SK-N-SH (cell line): ENCODE measurements at regions not wholly inside any gene's neighbourhood (a gene's known extent, or its start where the extent isn't known, plus 50 kb on each side); places are given as distances from the start of the nearest gene placed in this dataset.

ENCODE experiments used
- CTCF ChIA-PET: fragments of 300-600, 350-600 bp; formaldehyde crosslinking; extraction: SDS; loops from one replicate; lab custom pipeline; 2021; lab: Yijun Ruan, JAX
- POLR2A ChIA-PET: fragments of 350-600 bp; sonication (Branson Sonifier 250); formaldehyde crosslinking; extraction: SDS; loops from one replicate; lab custom pipeline; 2020; ENCODE audit warnings: antibody characterized with exemption, inconsistent platforms; lab: Yijun Ruan, JAX
- DNase-seq: peaks from one replicate; pipeline ENCODE4 v3.0.0; 2012
- H2AFZ ChIP-seq: fragments of 200-600 bp; sonication (generic); 2 replicates; pipeline ENCODE4 v1.8.1; 2016; ENCODE audit warnings: antibody characterized with exemption, mild to moderate bottlenecking, low read depth
- H3F3A ChIP-seq: fragments of 200-600 bp; sonication (generic); replicated peaks from 2 replicates; pipeline ENCODE3; 2016; ENCODE audit warnings: antibody characterized with exemption, mild to moderate bottlenecking; ENCODE audit not compliant: insufficient read depth
- H3K27ac ChIP-seq, 2 experiments: fragments of 200-500 bp in 1 of 2; fragments of 200-600 bp in 1 of 2; sonication (Bioruptor generic) in 1 of 2; sonication (generic), shearing (Covaris generic) in 1 of 2; 2 replicates each; pipeline versions ENCODE4 v1.5.1 to v1.6.1; 2014 to 2016; ENCODE audit warnings: low read depth in 2 of 2, inconsistent platforms in 1 of 2, low read length in 1 of 2, mild to moderate bottlenecking in 1 of 2, mixed read lengths in 1 of 2
- H3K27me3 ChIP-seq: fragments of 200-600 bp; sonication (generic), shearing (Covaris generic); 2 replicates; pipeline ENCODE4 v1.6.1; 2016; ENCODE audit warnings: mixed run types; ENCODE audit not compliant: insufficient read depth
- H3K36me3 ChIP-seq, 2 experiments: fragments of 200-500 bp in 1 of 2; fragments of 200-600 bp in 1 of 2; sonication (Bioruptor generic) in 1 of 2; sonication (generic) in 1 of 2; replicated peaks in 1 of 2; 2 replicates each; pipeline versions ENCODE3 to v1.5.1; 2014 to 2016; ENCODE audit warnings: low read length in 1 of 2, mild to moderate bottlenecking in 1 of 2; ENCODE audit not compliant: insufficient read depth in 2 of 2, control insufficient read depth in 1 of 2
- H3K4me1 ChIP-seq, 2 experiments: fragments of 200-500 bp in 1 of 2; fragments of 200-600 bp in 1 of 2; sonication (Bioruptor generic) in 1 of 2; sonication (generic), shearing (Covaris generic) in 1 of 2; 2 replicates each; pipeline versions ENCODE4 v1.5.1 to v1.6.1; 2014 to 2016; ENCODE audit warnings: low read depth in 1 of 2, low read length in 1 of 2, mixed run types in 1 of 2; ENCODE audit not compliant: insufficient read depth in 2 of 2, control insufficient read depth in 1 of 2
- H3K4me2 ChIP-seq: fragments of 200-600 bp; sonication (generic), shearing (Covaris generic); 2 replicates; pipeline ENCODE4 v1.6.1; 2017; ENCODE audit warnings: mixed run types
- H3K4me3 ChIP-seq, 2 experiments: fragments of 200-500 bp in 1 of 2; fragments of 200-600 bp in 1 of 2; sonication (Bioruptor generic) in 1 of 2; sonication (generic), shearing (Covaris generic) in 1 of 2; 2 replicates each; pipeline versions ENCODE4 v1.5.1 to v1.8.1; 2014 to 2016; ENCODE audit warnings: low read depth in 2 of 2, inconsistent platforms in 1 of 2, low read length in 1 of 2, mild to moderate bottlenecking in 1 of 2, mixed read lengths in 1 of 2, moderate library complexity in 1 of 2
- H3K79me2 ChIP-seq: fragments of 200-600 bp; sonication (generic); 2 replicates; pipeline ENCODE4 v1.8.1; 2017; ENCODE audit warnings: mild to moderate bottlenecking; ENCODE audit not compliant: insufficient read depth
- H3K9ac ChIP-seq: fragments of 200-600 bp; sonication (generic); 2 replicates; pipeline ENCODE4 v1.6.1; 2017; ENCODE audit warnings: mixed run types
- H3K9me2 ChIP-seq: fragments of 200-600 bp; sonication (generic); 2 replicates; pipeline ENCODE4 v1.6.1; 2017; ENCODE audit warnings: mixed run types
- H3K9me3 ChIP-seq: fragments of 200-600 bp; sonication (generic); 2 replicates; pipeline ENCODE4 v1.6.1; 2017; ENCODE audit warnings: mixed run types, mild to moderate bottlenecking, moderate library complexity
- H4K20me1 ChIP-seq: fragments of 200-600 bp; sonication (generic); 2 replicates; pipeline ENCODE4 v1.6.1; 2017; ENCODE audit warnings: mild to moderate bottlenecking, mixed run types; ENCODE audit not compliant: insufficient read depth
- FOSL2 ChIP-seq: IDR thresholded peaks from 2 replicates; pipeline ENCODE4 v1.4.0; 2012; ENCODE audit warnings: low read depth, mild to moderate bottlenecking, moderate library complexity, borderline replicate concordance
- MXI1 ChIP-seq: IDR thresholded peaks from 2 replicates; pipeline ENCODE4 v1.6.1; 2012; ENCODE audit warnings: mild to moderate bottlenecking, low read depth, low read length, improper control_type of control experiment
- NRF1 ChIP-seq: IDR thresholded peaks from 2 replicates; pipeline ENCODE4 v1.6.1; 2012; ENCODE audit warnings: low read depth, mild to moderate bottlenecking, low read length
- RAD21 ChIP-seq: IDR thresholded peaks from 2 replicates; pipeline ENCODE4 v1.6.1; 2012; ENCODE audit warnings: mild to moderate bottlenecking, low read length
- RXRA ChIP-seq: IDR thresholded peaks from 2 replicates; pipeline ENCODE4 v1.4.0; 2012; ENCODE audit warnings: low read depth, mild to moderate bottlenecking, borderline replicate concordance
- SMC3 ChIP-seq: IDR thresholded peaks from 2 replicates; pipeline ENCODE4 v1.6.1; 2012; ENCODE audit warnings: low read depth, low read length, improper control_type of control experiment
- TAF1 ChIP-seq: IDR thresholded peaks from 2 replicates; pipeline ENCODE4 v1.6.1; 2012; ENCODE audit warnings: low read depth, mild to moderate bottlenecking, low read length, moderate library complexity, borderline replicate concordance
- YY1 ChIP-seq: IDR thresholded peaks from 2 replicates; pipeline ENCODE4 v1.4.0; 2012; ENCODE audit warnings: low read depth, mild to moderate bottlenecking
- WGBS: methylation state at CpG from one replicate; pipeline ENCODE4 v1.1.6; 2017; ENCODE audit warnings: low lambda C conversion rate; 5-methylcytosine and 5-hydroxymethylcytosine counted together
- TF ChIP-seq, protein P1 (sequence below): IDR thresholded peaks from 2 replicates; pipeline ENCODE4 v1.4.0; 2012; ENCODE audit warnings: low read depth
- TF ChIP-seq, protein P2 (sequence below): IDR thresholded peaks from 2 replicates; pipeline ENCODE4 v1.4.0; 2012; ENCODE audit warnings: low read depth, borderline replicate concordance
- TF ChIP-seq, protein P3 (sequence below): IDR thresholded peaks from 2 replicates; pipeline ENCODE4; 2012

- H3K9ac ChIP-seq: no peak overlapping the region
- ChIA-PET CTCF (no interaction called here), POLR2A (no interaction called here)
- H3K4me3 ChIP-seq: no peak overlapping the region
- H3K27ac ChIP-seq: no peak overlapping the region
- no peaks in the 10 kb centered on the region for H3K9me2 ChIP-seq
- WGBS: 80% methylated on average over 9 of the region's 9 CpGs
- DNase-seq: no peak
- H4K20me1 ChIP-seq: no peaks in the 10 kb centered on the region
- H3K27me3 ChIP-seq: no peaks in the 10 kb centered on the region
- no peaks in the 10 kb centered on the region for H3K9me3 ChIP-seq
- no peaks in the 10 kb centered on the region for H3K79me2 ChIP-seq
- no peaks in the 10 kb centered on the region for H3K36me3 ChIP-seq
- H3K4me1 ChIP-seq: peaks cover 0 to 2% of the 10 kb centered on the region in 2 experiments; a peak in 1 of 4 replicates
- H3K4me2 ChIP-seq: no peak overlapping the region
- no peak overlapping the region for H2AFZ ChIP-seq
- H3F3A ChIP-seq: no peaks in the 10 kb centered on the region
- TF ChIP-seq SMC3 (no peak), FOSL2 (no peak), MXI1 (no peak)
- TF ChIP-seq, protein P1, sequence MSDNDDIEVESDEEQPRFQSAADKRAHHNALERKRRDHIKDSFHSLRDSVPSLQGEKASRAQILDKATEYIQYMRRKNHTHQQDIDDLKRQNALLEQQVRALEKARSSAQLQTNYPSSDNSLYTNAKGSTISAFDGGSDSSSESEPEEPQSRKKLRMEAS: no peak
- TF ChIP-seq, protein P2, sequence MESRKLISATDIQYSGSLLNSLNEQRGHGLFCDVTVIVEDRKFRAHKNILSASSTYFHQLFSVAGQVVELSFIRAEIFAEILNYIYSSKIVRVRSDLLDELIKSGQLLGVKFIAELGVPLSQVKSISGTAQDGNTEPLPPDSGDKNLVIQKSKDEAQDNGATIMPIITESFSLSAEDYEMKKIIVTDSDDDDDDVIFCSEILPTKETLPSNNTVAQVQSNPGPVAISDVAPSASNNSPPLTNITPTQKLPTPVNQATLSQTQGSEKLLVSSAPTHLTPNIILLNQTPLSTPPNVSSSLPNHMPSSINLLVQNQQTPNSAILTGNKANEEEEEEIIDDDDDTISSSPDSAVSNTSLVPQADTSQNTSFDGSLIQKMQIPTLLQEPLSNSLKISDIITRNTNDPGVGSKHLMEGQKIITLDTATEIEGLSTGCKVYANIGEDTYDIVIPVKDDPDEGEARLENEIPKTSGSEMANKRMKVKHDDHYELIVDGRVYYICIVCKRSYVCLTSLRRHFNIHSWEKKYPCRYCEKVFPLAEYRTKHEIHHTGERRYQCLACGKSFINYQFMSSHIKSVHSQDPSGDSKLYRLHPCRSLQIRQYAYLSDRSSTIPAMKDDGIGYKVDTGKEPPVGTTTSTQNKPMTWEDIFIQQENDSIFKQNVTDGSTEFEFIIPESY: no peak
These were observed 574.7 kb downstream of the KCNJ18 start for GRCh38 chr17:22267019-22267418.

DNA sequence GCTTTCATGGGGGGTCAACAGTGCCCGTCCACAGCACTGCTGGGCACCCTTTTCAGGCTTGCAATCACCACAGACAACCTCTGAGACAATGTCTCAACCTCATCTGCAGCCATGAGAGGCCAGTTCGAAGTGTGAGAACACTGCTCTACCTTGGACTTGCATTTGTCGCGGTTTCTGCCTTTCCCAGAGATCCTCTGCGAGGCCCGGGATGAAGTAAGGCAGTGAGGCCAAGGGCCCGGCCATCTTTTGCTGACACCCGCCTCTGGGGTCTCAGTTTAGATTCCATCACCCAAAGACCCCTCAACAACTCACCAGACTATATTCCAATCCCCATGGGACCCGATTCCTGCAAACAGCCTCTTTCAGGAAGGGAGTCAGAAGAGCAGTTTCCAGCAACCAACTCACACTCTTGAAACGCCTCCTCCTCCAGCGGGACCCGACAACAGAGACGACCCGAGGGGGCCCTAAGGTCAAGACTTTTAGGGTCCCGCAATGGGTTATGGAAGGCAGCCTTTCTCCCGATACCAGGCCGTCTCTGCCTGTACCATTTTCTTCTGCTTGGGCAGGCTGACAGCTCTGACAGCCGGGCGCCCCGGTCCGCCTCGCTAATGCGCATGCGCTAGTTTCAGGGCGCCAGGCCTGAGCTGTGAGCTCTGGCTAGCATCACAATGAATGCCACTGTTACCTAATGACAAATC lies 576.0 kb downstream of the KCNJ18 start:
- Histone ChIP-seq H2AFZ (no peak overlapping the region), H3K4me2 (no peak overlapping the region), H3K9ac (no peak overlapping the region), H3K9me3 (no peaks in the 10 kb centered on the region), H3K27ac (no peak overlapping the region), H4K20me1 (no peaks in the 10 kb centered on the region), H3K4me3 (no peak overlapping the region), H3K79me2 (no peaks in the 10 kb centered on the region), H3K9me2 (no peaks in the 10 kb centered on the region), H3K4me1 (peaks cover 0 to 2% of the 10 kb centered on the region in 2 experiments; a peak in 1 of 4 replicates), H3K36me3 (no peaks in the 10 kb centered on the region), H3K27me3 (no peaks in the 10 kb centered on the region), H3F3A (no peaks in the 10 kb centered on the region)
- POLR2A ChIA-PET: no interaction called here
- DNase-seq: peak; percentile 69
- WGBS: 48% methylated on average over 24 of the region's 25 CpGs
- TF ChIP-seq, protein P2: no peak
- no peak for TF ChIP-seq TAF1
- TF ChIP-seq RAD21: no peak
- TF ChIP-seq, protein P3, sequence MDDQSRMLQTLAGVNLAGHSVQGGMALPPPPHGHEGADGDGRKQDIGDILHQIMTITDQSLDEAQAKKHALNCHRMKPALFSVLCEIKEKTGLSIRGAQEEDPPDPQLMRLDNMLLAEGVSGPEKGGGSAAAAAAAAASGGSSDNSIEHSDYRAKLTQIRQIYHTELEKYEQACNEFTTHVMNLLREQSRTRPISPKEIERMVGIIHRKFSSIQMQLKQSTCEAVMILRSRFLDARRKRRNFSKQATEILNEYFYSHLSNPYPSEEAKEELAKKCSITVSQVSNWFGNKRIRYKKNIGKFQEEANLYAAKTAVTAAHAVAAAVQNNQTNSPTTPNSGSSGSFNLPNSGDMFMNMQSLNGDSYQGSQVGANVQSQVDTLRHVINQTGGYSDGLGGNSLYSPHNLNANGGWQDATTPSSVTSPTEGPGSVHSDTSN: no peak
- TF ChIP-seq NRF1: peak; percentile 53
- TF ChIP-seq RXRA: no peak
- no peak for TF ChIP-seq YY1
- CTCF ChIA-PET: no interaction called here
